KMS-11 (cell line): ENCODE measurements at regions not wholly inside any gene's neighbourhood (a gene's known extent, or its start where the extent isn't known, plus 50 kb on each side); places are given as distances from the start of the nearest gene placed in this dataset.

Source experiments
- H2AFZ ChIP-seq: fragments of 200-600 bp; sonication (generic); 2 replicates; pipeline ENCODE4 v1.6.1; 2016; ENCODE audit warnings: antibody characterized with exemption, mixed run types, low read depth
- H3K27ac ChIP-seq: fragments of 200-600 bp; sonication (generic); 2 replicates; pipeline ENCODE4 v1.6.1; 2016; ENCODE audit warnings: mild to moderate bottlenecking, mixed run types
- H3K27me3 ChIP-seq: fragments of 200-600 bp; sonication (generic); 2 replicates; pipeline ENCODE4 v1.6.1; 2017; ENCODE audit warnings: mild to moderate bottlenecking, low read depth, mixed run types, moderate library complexity; ENCODE audit not compliant: insufficient read depth
- H3K36me3 ChIP-seq: fragments of 200-600 bp; sonication (generic); 2 replicates; pipeline ENCODE4 v1.6.1; 2017; ENCODE audit warnings: mild to moderate bottlenecking, mixed run types; ENCODE audit not compliant: insufficient read depth
- H3K4me1 ChIP-seq: fragments of 200-600 bp; sonication (generic); 2 replicates; pipeline ENCODE4 v1.6.1; 2016; ENCODE audit warnings: mild to moderate bottlenecking, low read depth, mixed run types; ENCODE audit not compliant: poor library complexity, severe bottlenecking
- H3K4me2 ChIP-seq: fragments of 200-600 bp; sonication (generic); 2 replicates; pipeline ENCODE4 v1.7.0; 2016; ENCODE audit warnings: mild to moderate bottlenecking, mixed run types
- H3K4me3 ChIP-seq: fragments of 200-600 bp; sonication (generic); IDR thresholded peaks from 2 replicates; pipeline ENCODE4 v1.6.1; 2017; ENCODE audit warnings: low read depth, low read length, mixed read lengths; ENCODE audit not compliant: insufficient read depth
- H3K79me2 ChIP-seq: fragments of 200-600 bp; sonication (generic); 2 replicates; pipeline ENCODE4 v1.6.1; 2016; ENCODE audit warnings: low read depth, mixed run types; ENCODE audit not compliant: insufficient read depth
- H3K9ac ChIP-seq: fragments of 200-600 bp; sonication (generic); 2 replicates; pipeline ENCODE4 v1.6.1; 2016; ENCODE audit warnings: mild to moderate bottlenecking, mixed run types
- H4K20me1 ChIP-seq: fragments of 200-600 bp; sonication (generic); 2 replicates; pipeline ENCODE4 v1.6.1; 2016; ENCODE audit warnings: mild to moderate bottlenecking, mixed run types; ENCODE audit not compliant: insufficient read depth
- CTCF ChIP-seq: fragments of 200-600 bp; sonication (generic); conservative IDR thresholded peaks from 2 replicates; pipeline ENCODE4 v1.6.1; 2017; ENCODE audit warnings: low read depth, mild to moderate bottlenecking, antibody characterized with exemption, low read length, moderate library complexity, mixed read lengths

GRCh38 chr13:24076636-24077035 is 83.9 kb upstream of the SPATA13 start:
- Histone ChIP-seq H3K36me3 (no peaks in the 10 kb centered on the region), H3K27me3 (no peaks in the 10 kb centered on the region), H4K20me1 (no peaks in the 10 kb centered on the region), H3K4me2 (no peak overlapping the region), H3K27ac (no peak overlapping the region), H3K4me1 (no peaks in the 10 kb centered on the region), H3K9ac (no peak overlapping the region), H3K79me2 (no peaks in the 10 kb centered on the region), H2AFZ (no peak overlapping the region), H3K4me3 (no peak overlapping the region)
- no peak for TF ChIP-seq CTCF

- Histone ChIP-seq H3K27me3 (no peaks in the 10 kb centered on the region), H4K20me1 (no peaks in the 10 kb centered on the region), H3K4me1 (no peaks in the 10 kb centered on the region), H3K4me2 (no peak overlapping the region), H3K27ac (no peak overlapping the region), H2AFZ (no peak overlapping the region), H3K9ac (no peak overlapping the region), H3K36me3 (no peaks in the 10 kb centered on the region), H3K79me2 (no peaks in the 10 kb centered on the region), H3K4me3 (no peak overlapping the region)
- no peak for TF ChIP-seq CTCF
Observed at GRCh38 chr13:24080134-24080533, 80.4 kb upstream of the SPATA13 start.

- no peaks in the 10 kb centered on the region for H4K20me1 ChIP-seq
- no peaks in the 10 kb centered on the region for H3K36me3 ChIP-seq
- no peaks in the 10 kb centered on the region for H3K27me3 ChIP-seq
- H2AFZ ChIP-seq, result no peak overlapping the region
- no peak overlapping the region for H3K4me3 ChIP-seq
- no peak overlapping the region for H3K27ac ChIP-seq
- no peaks in the 10 kb centered on the region for H3K79me2 ChIP-seq
- no peak overlapping the region for H3K9ac ChIP-seq
- H3K4me1 ChIP-seq, result no peaks in the 10 kb centered on the region
- TF ChIP-seq CTCF, result no peak
- H3K4me2 ChIP-seq, result no peak overlapping the region
Observed at GRCh38 chr13:24081387-24081786, 79.1 kb upstream of the SPATA13 start.

- H3K4me1 ChIP-seq, result no peaks in the 10 kb centered on the region
- no peak overlapping the region for H3K4me2 ChIP-seq
- no peak overlapping the region for H3K4me3 ChIP-seq
- H3K36me3 ChIP-seq, result no peaks in the 10 kb centered on the region
- H2AFZ ChIP-seq, result no peak overlapping the region
- H3K9ac ChIP-seq, result no peak overlapping the region
- H3K79me2 ChIP-seq, result no peaks in the 10 kb centered on the region
- no peaks in the 10 kb centered on the region for H3K27me3 ChIP-seq
- no peak for TF ChIP-seq CTCF
- no peaks in the 10 kb centered on the region for H4K20me1 ChIP-seq
- no peak overlapping the region for H3K27ac ChIP-seq
Observed at GRCh38 chr13:24083141-24083540, 77.4 kb upstream of the SPATA13 start.
